Fibroblast of lung (primary cell): ENCODE measurements at regions not wholly inside any gene's neighbourhood (a gene's known extent, or its start where the extent isn't known, plus 50 kb on each side); places are given as distances from the start of the nearest gene placed in this dataset.

Source experiments
- CTCF ChIP-seq, 2 donors: IDR thresholded peaks in 1 of 2; conservative IDR thresholded peaks in 1 of 2; 1 replicate in 1 of 2; 2 replicates in 1 of 2; pipeline ENCODE4 v1.5.1; 2011 to 2012; ENCODE audit warnings: low read length in 2 of 2, control low read depth in 1 of 2, inconsistent platforms in 1 of 2, low read depth in 1 of 2, mild to moderate bottlenecking in 1 of 2
- EZH2 ChIP-seq: IDR thresholded peaks from 2 replicates; pipeline ENCODE4 v1.5.1; 2012; ENCODE audit warnings: low read length, control low read depth, mild to moderate bottlenecking; ENCODE audit errors: missing control alignments

GRCh38 chr9:106707291-106707690, 155.7 kb upstream of the ZNF462 start:
- TF ChIP-seq CTCF (conservative IDR thresholded peaks at IDR 0.05 in 1 of 2, IDR thresholded peaks at IDR 0.05 in 1 of 2; ENCODE audit: low read depth in 1 of 2, low read length in 2 of 2) (no peak), EZH2 (no peak)
